Neural cell (in vitro differentiated cells): ENCODE measurements at regions not wholly inside any gene's neighbourhood (a gene's known extent, or its start where the extent isn't known, plus 50 kb on each side); places are given as distances from the start of the nearest gene placed in this dataset.

Source experiments
- H2AFZ ChIP-seq: fragments of 200-600, 300-800 bp; sonication (generic), shearing (Covaris generic); 2 replicates; pipeline ENCODE4 v1.6.0; 2014; ENCODE audit warnings: low read depth, mild to moderate bottlenecking, antibody characterized with exemption, low read length, moderate library complexity
- H3F3A ChIP-seq: fragments of 200-600 bp; shearing (Covaris generic); 2 replicates; pipeline ENCODE4 v1.6.1; 2016; ENCODE audit warnings: mild to moderate bottlenecking, moderate library complexity, mixed read lengths, antibody characterized with exemption, low read length; ENCODE audit not compliant: insufficient read depth, poor library complexity, severe bottlenecking
- H3K27ac ChIP-seq: fragments of 200-600, 300-800 bp; sonication (generic), shearing (Covaris generic); 2 replicates; pipeline ENCODE4 v1.5.1; 2014; ENCODE audit warnings: mild to moderate bottlenecking, low read length, moderate library complexity
- H3K27me3 ChIP-seq: fragments of 300-800, 200-600 bp; sonication (generic), shearing (Covaris generic); 2 replicates; pipeline ENCODE4 v1.6.0; 2014; ENCODE audit warnings: mild to moderate bottlenecking, low read depth, low read length, moderate library complexity; ENCODE audit not compliant: insufficient read depth
- H3K36me3 ChIP-seq: fragments of 300-800, 200-600 bp; sonication (generic), shearing (Covaris generic); 2 replicates; pipeline ENCODE4 v1.5.1; 2014; ENCODE audit warnings: mild to moderate bottlenecking, antibody characterized with exemption, low read length, moderate library complexity; ENCODE audit not compliant: insufficient read depth
- H3K4me2 ChIP-seq: fragments of 300-800, 200-600 bp; sonication (generic), shearing (Covaris generic); 2 replicates; pipeline ENCODE4 v1.6.0; 2014; ENCODE audit warnings: mild to moderate bottlenecking, low read length
- H3K4me3 ChIP-seq: fragments of 300-800, 200-600 bp; sonication (generic), shearing (Covaris generic); 2 replicates; pipeline ENCODE4 v1.5.1; 2014; ENCODE audit warnings: mild to moderate bottlenecking, low read length, moderate library complexity
- H3K79me2 ChIP-seq: fragments of 200-600 bp; shearing (Covaris generic); replicated peaks from 2 replicates; pipeline ENCODE4 v1.6.0; 2014; ENCODE audit warnings: mild to moderate bottlenecking, low read length, moderate library complexity; ENCODE audit not compliant: insufficient read depth
- H3K9ac ChIP-seq: fragments of 300-800, 200-600 bp; sonication (generic), shearing (Covaris generic); 2 replicates; pipeline ENCODE4 v1.6.1; 2016; ENCODE audit warnings: mild to moderate bottlenecking, low read length, mixed read lengths
- H3K9me2 ChIP-seq: fragments of 200-600 bp; shearing (Covaris generic); 2 replicates; pipeline ENCODE4 v1.6.1; 2016; ENCODE audit warnings: mild to moderate bottlenecking, low read length, mixed read lengths; ENCODE audit not compliant: insufficient read depth
- H3K9me3 ChIP-seq: fragments of 200-600, 300-800 bp; sonication (generic), shearing (Covaris generic); 2 replicates; pipeline ENCODE4 v1.6.1; 2016; ENCODE audit warnings: mild to moderate bottlenecking, mixed run types, low read length, moderate library complexity, mixed read lengths
- H4K20me1 ChIP-seq: fragments of 200-600 bp; shearing (Covaris generic); 2 replicates; pipeline ENCODE4 v1.6.1; 2016; ENCODE audit warnings: mild to moderate bottlenecking, mixed run types; ENCODE audit not compliant: insufficient read depth
- CTCF ChIP-seq: fragments of 450-650 bp; IDR thresholded peaks from 2 replicates; pipeline ENCODE4 v1.5.1; 2014; ENCODE audit warnings: antibody characterized with exemption, mild to moderate bottlenecking, moderate library complexity; ENCODE audit not compliant: poor library complexity, severe bottlenecking
- EP300 ChIP-seq: fragments of 450-650 bp; conservative IDR thresholded peaks from 2 replicates; pipeline ENCODE4 v1.6.1; 2014; ENCODE audit warnings: antibody characterized with exemption, mild to moderate bottlenecking, moderate library complexity; ENCODE audit not compliant: poor library complexity, severe bottlenecking
- EZH2 ChIP-seq: fragments of 200-600, 300-800 bp; shearing (Covaris generic), sonication (generic); IDR thresholded peaks from 2 replicates; pipeline ENCODE4 v1.6.1; 2014; ENCODE audit warnings: antibody characterized with exemption, low read length, borderline replicate concordance, mild to moderate bottlenecking; ENCODE audit not compliant: insufficient read depth, poor library complexity, severe bottlenecking
- MXI1 ChIP-seq: fragments of 450-650 bp; conservative IDR thresholded peaks from 2 replicates; pipeline ENCODE4 v1.6.1; 2014; ENCODE audit warnings: antibody characterized with exemption, mild to moderate bottlenecking; ENCODE audit not compliant: poor library complexity, severe bottlenecking
- POLR2AphosphoS5 ChIP-seq: IDR thresholded peaks from 2 replicates; pipeline ENCODE4 v1.6.1; 2012
- RAD21 ChIP-seq: fragments of 450-650 bp; conservative IDR thresholded peaks from 2 replicates; pipeline ENCODE4 v1.6.1; 2014; ENCODE audit warnings: antibody characterized with exemption, mild to moderate bottlenecking, moderate library complexity
- SMC3 ChIP-seq: fragments of 450-650 bp; conservative IDR thresholded peaks from 2 replicates; pipeline ENCODE4 v1.6.1; 2014; ENCODE audit warnings: antibody characterized with exemption, mild to moderate bottlenecking, moderate library complexity; ENCODE audit not compliant: poor library complexity
- TAF1 ChIP-seq: IDR thresholded peaks from 2 replicates; pipeline ENCODE4 v1.6.1; 2012; ENCODE audit warnings: low read depth
- TF ChIP-seq, protein P1 (sequence below): IDR thresholded peaks from 2 replicates; pipeline ENCODE4 v1.6.1; 2012; ENCODE audit warnings: borderline replicate concordance

DNA sequence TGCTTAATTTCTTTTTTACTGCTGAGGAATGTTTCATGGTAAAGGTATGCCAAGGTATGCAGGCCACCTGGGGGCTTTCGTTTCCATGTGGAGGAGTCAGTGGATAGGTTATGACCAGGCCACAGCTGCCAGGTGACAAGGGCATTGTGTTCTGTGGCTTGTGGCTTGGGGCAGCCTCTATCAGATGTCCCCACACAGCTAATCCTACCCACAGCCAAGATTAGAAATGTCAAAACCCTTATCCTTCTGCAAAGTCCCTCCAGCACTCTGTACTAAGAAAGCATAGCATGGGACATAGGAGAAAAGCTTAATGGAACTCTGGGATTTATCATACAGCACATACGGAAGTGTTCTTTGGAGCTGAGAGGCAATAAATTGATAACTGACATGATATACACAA, 171.2 kb upstream of the S1PR3 start:
- TF ChIP-seq MXI1 (no peak), SMC3 (no peak), EZH2 (no peak), CTCF (no peak), EP300 (no peak), POLR2AphosphoS5 (no peak), RAD21 (no peak), TAF1 (no peak)
- TF ChIP-seq, protein P1, sequence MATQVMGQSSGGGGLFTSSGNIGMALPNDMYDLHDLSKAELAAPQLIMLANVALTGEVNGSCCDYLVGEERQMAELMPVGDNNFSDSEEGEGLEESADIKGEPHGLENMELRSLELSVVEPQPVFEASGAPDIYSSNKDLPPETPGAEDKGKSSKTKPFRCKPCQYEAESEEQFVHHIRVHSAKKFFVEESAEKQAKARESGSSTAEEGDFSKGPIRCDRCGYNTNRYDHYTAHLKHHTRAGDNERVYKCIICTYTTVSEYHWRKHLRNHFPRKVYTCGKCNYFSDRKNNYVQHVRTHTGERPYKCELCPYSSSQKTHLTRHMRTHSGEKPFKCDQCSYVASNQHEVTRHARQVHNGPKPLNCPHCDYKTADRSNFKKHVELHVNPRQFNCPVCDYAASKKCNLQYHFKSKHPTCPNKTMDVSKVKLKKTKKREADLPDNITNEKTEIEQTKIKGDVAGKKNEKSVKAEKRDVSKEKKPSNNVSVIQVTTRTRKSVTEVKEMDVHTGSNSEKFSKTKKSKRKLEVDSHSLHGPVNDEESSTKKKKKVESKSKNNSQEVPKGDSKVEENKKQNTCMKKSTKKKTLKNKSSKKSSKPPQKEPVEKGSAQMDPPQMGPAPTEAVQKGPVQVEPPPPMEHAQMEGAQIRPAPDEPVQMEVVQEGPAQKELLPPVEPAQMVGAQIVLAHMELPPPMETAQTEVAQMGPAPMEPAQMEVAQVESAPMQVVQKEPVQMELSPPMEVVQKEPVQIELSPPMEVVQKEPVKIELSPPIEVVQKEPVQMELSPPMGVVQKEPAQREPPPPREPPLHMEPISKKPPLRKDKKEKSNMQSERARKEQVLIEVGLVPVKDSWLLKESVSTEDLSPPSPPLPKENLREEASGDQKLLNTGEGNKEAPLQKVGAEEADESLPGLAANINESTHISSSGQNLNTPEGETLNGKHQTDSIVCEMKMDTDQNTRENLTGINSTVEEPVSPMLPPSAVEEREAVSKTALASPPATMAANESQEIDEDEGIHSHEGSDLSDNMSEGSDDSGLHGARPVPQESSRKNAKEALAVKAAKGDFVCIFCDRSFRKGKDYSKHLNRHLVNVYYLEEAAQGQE = no peak
- no peaks in the 10 kb centered on the region for H3F3A ChIP-seq
- no peaks in the 10 kb centered on the region for H3K9me2 ChIP-seq
- H2AFZ ChIP-seq = no peak overlapping the region
- no peak overlapping the region for H3K27ac ChIP-seq
- H3K4me3 ChIP-seq = no peak overlapping the region
- H3K79me2 ChIP-seq = no peaks in the 10 kb centered on the region
- no peaks in the 10 kb centered on the region for H4K20me1 ChIP-seq
- H3K4me2 ChIP-seq = no peak overlapping the region
- H3K9me3 ChIP-seq = no peaks in the 10 kb centered on the region
- no peaks in the 10 kb centered on the region for H3K36me3 ChIP-seq
- H3K27me3 ChIP-seq = no peaks in the 10 kb centered on the region
- no peak overlapping the region for H3K9ac ChIP-seq

- Histone ChIP-seq H3K27me3 (no peaks in the 10 kb centered on the region), H3K9ac (no peak overlapping the region), H3K4me2 (no peak overlapping the region), H3K79me2 (no peaks in the 10 kb centered on the region), H2AFZ (no peak overlapping the region), H3F3A (no peaks in the 10 kb centered on the region), H3K9me2 (no peaks in the 10 kb centered on the region), H4K20me1 (no peaks in the 10 kb centered on the region), H3K36me3 (no peaks in the 10 kb centered on the region), H3K27ac (no peak overlapping the region), H3K4me3 (no peak overlapping the region), H3K9me3 (no peaks in the 10 kb centered on the region)
- no peak for TF ChIP-seq RAD21
- TF ChIP-seq CTCF = no peak
- no peak for TF ChIP-seq EZH2
- no peak for TF ChIP-seq EP300
- TF ChIP-seq, protein P1 = no peak
- no peak for TF ChIP-seq TAF1
- TF ChIP-seq POLR2AphosphoS5 = no peak
Observed at GRCh38 chr9:88821033-88821745, 170.1 kb upstream of the S1PR3 start.
